GM12878 (cell line): ENCODE measurements at regions not wholly inside any gene's neighbourhood (a gene's known extent, or its start where the extent isn't known, plus 50 kb on each side); places are given as distances from the start of the nearest gene placed in this dataset.

Experiments used
- BMI1 ChIP-seq: fragments of 450-650 bp; IDR thresholded peaks from 2 replicates; pipeline ENCODE4 v1.6.1; 2016; ENCODE audit warnings: mild to moderate bottlenecking, moderate library complexity, borderline replicate concordance
- CREM ChIP-seq: IDR thresholded peaks from 2 replicates; pipeline ENCODE4 v1.6.1; 2014; ENCODE audit warnings: antibody characterized with exemption, low read depth
- NBN ChIP-seq: fragments of 450-650 bp; IDR thresholded peaks from 2 replicates; pipeline ENCODE4 v1.6.1; 2016

- TF ChIP-seq CREM (no peak), NBN (no peak), BMI1 (no peak)
Observed at GRCh38 chr1:238088560-238089290, 198.0 kb upstream of the ZP4 start.
